ENCODE measurements at regions not wholly inside any gene's neighbourhood (a gene's known extent, or its start where the extent isn't known, plus 50 kb on each side); places are given as distances from the start of the nearest gene placed in this dataset.

GRCh38 chr10:117677890-117678500 is 135.4 kb downstream of the EMX2 start:
- TF ChIP-seq POLR2A (IDR thresholded peaks at IDR 0.05) (no peak), CTCF (IDR thresholded peaks at IDR 0.05) (no peak)

Measured in testis (tissue), 2 donors.